K562 (cell line): ENCODE measurements at regions not wholly inside any gene's neighbourhood (a gene's known extent, or its start where the extent isn't known, plus 50 kb on each side); places are given as distances from the start of the nearest gene placed in this dataset.

Experiments used
- ATAC-seq: fragments of 200-7000 bp; cut with Tn5 transposase; 3 replicates; pipeline ENCODE4 v1.9.1; 2020; ENCODE audit warnings: moderate library complexity
- BruUV-seq: library from RNA; stranded (reverse); fragments of 400-500 nt; replicated peaks from 2 replicates; lab custom pipeline; 2021; lab: Mats Ljungman, UMichigan
- CTCF ChIA-PET: fragments of 300-600 bp; formaldehyde crosslinking; extraction: SDS; loops from one replicate; lab custom pipeline; 2021; ENCODE audit warnings: low intra/inter-chr PET ratio; lab: Yijun Ruan, JAX
- POLR2A ChIA-PET: fragments of 300-600, 350-650 bp; sonication (Branson Sonifier 250); formaldehyde crosslinking; extraction: SDS; loops from one replicate; lab custom pipeline; 2021; ENCODE audit warnings: antibody characterized with exemption, inconsistent platforms; lab: Yijun Ruan, JAX
- DNase-seq, 4 experiments: peaks; one replicate each; pipeline versions ENCODE4 v3.0.0 to v3.0.0-alpha.2; 2011 to 2018; ENCODE audit warnings: low spot score in 3 of 4, mixed read lengths in 3 of 4; ENCODE audit errors: extremely low read depth in 1 of 4
- FAIRE-seq: peaks from 2 replicates; lab custom pipeline; 2011; peaks lifted over from hg19 to GRCh38; lab: Jason Lieb, UNC
- H2AFZ ChIP-seq: 2 replicates; pipeline ENCODE4 v1.6.0; 2011; ENCODE audit warnings: low read depth, low read length, control low read depth, inconsistent platforms
- H3K27ac ChIP-seq: fragments of 200-600 bp; 3 replicates; pipeline ENCODE4 v1.8.0; 2011; ENCODE audit warnings: low read depth, mild to moderate bottlenecking, control low read depth, inconsistent platforms, low read length, moderate library complexity, mixed read lengths; ENCODE audit errors: extremely low read depth
- H3K27me3 ChIP-seq, 2 experiments: fragments of 300-600 bp in 1 of 2; 2 replicates in 1 of 2; 3 replicates in 1 of 2; pipeline versions ENCODE4 v1.6.0 to v1.8.0; 2011; ENCODE audit warnings: inconsistent platforms in 2 of 2, low read length in 2 of 2, mild to moderate bottlenecking in 1 of 2, mixed read lengths in 1 of 2, moderate library complexity in 1 of 2; ENCODE audit not compliant: control insufficient read depth in 2 of 2, insufficient read depth in 2 of 2
- H3K36me3 ChIP-seq: fragments of 300-600 bp; 3 replicates; pipeline ENCODE4 v1.8.0; 2011; ENCODE audit warnings: mild to moderate bottlenecking, low read length, inconsistent platforms; ENCODE audit not compliant: control insufficient read depth, insufficient read depth
- H3K4me1 ChIP-seq, 2 experiments: fragments of 200-600 bp in 1 of 2; replicated peaks in 1 of 2; 2 replicates in 1 of 2; 3 replicates in 1 of 2; pipeline versions ENCODE4 v1.5.1 to v1.8.0; 2011; ENCODE audit warnings: inconsistent platforms in 2 of 2, low read length in 2 of 2, mild to moderate bottlenecking in 1 of 2, mixed read lengths in 1 of 2, moderate library complexity in 1 of 2; ENCODE audit not compliant: control insufficient read depth in 2 of 2, insufficient read depth in 2 of 2
- H3K4me2 ChIP-seq: 2 replicates; pipeline ENCODE4 v1.6.1; 2011; ENCODE audit warnings: low read length, control low read depth, inconsistent platforms, mixed read lengths; ENCODE audit not compliant: insufficient read depth
- H3K4me3 ChIP-seq: fragments of 200-600 bp; sonication (generic), shearing (Covaris generic); 2 replicates; pipeline ENCODE4 v1.5.1; 2016; ENCODE audit warnings: control low read depth, inconsistent platforms
- H3K79me2 ChIP-seq: fragments of 200-600 bp; 3 replicates; pipeline ENCODE4 v1.8.0; 2011; ENCODE audit warnings: low read length, inconsistent platforms; ENCODE audit not compliant: control insufficient read depth, insufficient read depth
- H3K9ac ChIP-seq, 2 experiments: 2 replicates each; pipeline versions ENCODE4 v1.6.0 to v1.6.1; 2011; ENCODE audit warnings: low read depth in 2 of 2, low read length in 2 of 2, control low read depth in 1 of 2, inconsistent platforms in 1 of 2, mild to moderate bottlenecking in 1 of 2, mixed read lengths in 1 of 2; ENCODE audit not compliant: insufficient read depth in 1 of 2
- H3K9me1 ChIP-seq: one replicate; pipeline ENCODE4 v1.6.0; 2011; ENCODE audit warnings: inconsistent platforms, mild to moderate bottlenecking, low read length, moderate library complexity; ENCODE audit not compliant: control insufficient read depth, insufficient read depth
- H3K9me3 ChIP-seq: replicated peaks from 2 replicates; pipeline ENCODE4 v1.5.1; 2011; ENCODE audit warnings: low read depth, low read length, inconsistent platforms; ENCODE audit not compliant: control insufficient read depth, insufficient read depth
- H4K20me1 ChIP-seq: replicated peaks from 2 replicates; pipeline ENCODE4 v1.6.1; 2011; ENCODE audit warnings: low read length, inconsistent platforms, mixed read lengths; ENCODE audit not compliant: control insufficient read depth, insufficient read depth
- C11orf30 ChIP-seq: fragments of 450-650 bp; IDR thresholded peaks from 2 replicates; pipeline ENCODE4 v1.6.1; 2016; ENCODE audit warnings: low read depth, mild to moderate bottlenecking
- CGGBP1 ChIP-seq: fragments of 250-450 bp; sonication (Bioruptor Pico); IDR thresholded peaks from 2 replicates; pipeline ENCODE4 v1.9.0; 2021; ENCODE audit warnings: mild to moderate bottlenecking
- CHCHD3 ChIP-seq: fragments of 250-450 bp; sonication (Bioruptor Pico); IDR thresholded peaks from 2 replicates; pipeline ENCODE4 v2.1.2; 2022; ENCODE audit warnings: mild to moderate bottlenecking
- DLX4 ChIP-seq: fragments of 250-450 bp; sonication (Bioruptor Pico); IDR thresholded peaks from 2 replicates; pipeline ENCODE4 v1.6.1; 2021; ENCODE audit warnings: mild to moderate bottlenecking
- FUS ChIP-seq: fragments of 200-400 bp; formaldehyde crosslinking; optimal IDR thresholded peaks from 2 replicates; pipeline ENCODE3; 2017; ENCODE audit warnings: low read depth, low read length
- KLF10 ChIP-seq: fragments of 250-450 bp; sonication (Bioruptor Pico); IDR thresholded peaks from 2 replicates; pipeline ENCODE4 v1.6.1; 2021; ENCODE audit warnings: matching md5 sums
- MITF ChIP-seq: IDR thresholded peaks from 2 replicates; pipeline ENCODE4 v1.6.1; 2014; ENCODE audit warnings: antibody characterized with exemption
- SMARCA4 ChIP-seq: fragments of 450-650 bp; IDR thresholded peaks from 2 replicates; pipeline ENCODE4 v1.6.1; 2016
- TBL1XR1 ChIP-seq, 2 experiments: IDR thresholded peaks; 2 replicates each; pipeline ENCODE4 v1.6.1; 2012; ENCODE audit warnings: improper control_type of control experiment in 2 of 2, low read length in 2 of 2, mild to moderate bottlenecking in 1 of 2
- UBTF ChIP-seq, 2 experiments: IDR thresholded peaks; 2 replicates each; pipeline ENCODE4 v1.6.1; 2012; ENCODE audit warnings: improper control_type of control experiment in 2 of 2, low read depth in 2 of 2, low read length in 2 of 2, borderline replicate concordance in 1 of 2
- ZNF395 ChIP-seq: fragments of 200-800 bp; sonication (Bioruptor generic); IDR thresholded peaks from 2 replicates; pipeline ENCODE4 v1.6.1; 2017; ENCODE audit warnings: missing genetic modification characterization, missing compliant biosample characterization
- ZNF584 ChIP-seq: fragments of 200-800 bp; sonication (Bioruptor generic); IDR thresholded peaks from 2 replicates; pipeline ENCODE4 v1.6.1; 2016; ENCODE audit warnings: low read depth, mild to moderate bottlenecking, missing genetic modification characterization, missing compliant biosample characterization
- WGBS: fragments of 100-300 bp; shearing (Covaris generic); methylation state at CpG from one replicate; pipeline ENCODE4 v1.1.6; 2016; ENCODE audit warnings: low coverage, mixed read lengths; ENCODE audit not compliant: insufficient coverage; ENCODE audit errors: missing lambda C conversion rate; 5-methylcytosine and 5-hydroxymethylcytosine counted together
- in situ Hi-C: fragments of 300-500 bp; cut with MboI; formaldehyde crosslinking; loops from 4 replicates; pipeline ENCODE4 v1.15.0; 2018; ENCODE audit warnings: inconsistent platforms, mixed read lengths
- intact Hi-C: fragments of 100-400 bp; cut with micrococcal nuclease; formaldehyde crosslinking; loops from 2 replicates; pipeline ENCODE4 v1.14.2; 2022

- TF ChIP-seq UBTF (IDR thresholded peaks at IDR 0.05; ENCODE audit: borderline replicate concordance in 1 of 2, low read depth in 2 of 2, low read length in 2 of 2) (no peak), SMARCA4 (no peak), MITF (no peak), C11orf30 (no peak), KLF10 (no peak)
Measured at GRCh38 chr6:9566096-9566495, 848.8 kb downstream of the TFAP2A start (continued).

GRCh38 chr6:9564021-9564420, 850.9 kb downstream of the TFAP2A start:
- TF ChIP-seq CHCHD3 = no peak
- no peak for TF ChIP-seq TBL1XR1 (IDR thresholded peaks at IDR 0.05; ENCODE audit: low read length in 2 of 2)
- no peak for TF ChIP-seq CGGBP1 (CRISPR knock-in tag)
- TF ChIP-seq DLX4 = no peak
- TF ChIP-seq ZNF395 (CRISPR knock-in tag) = no peak
- no peak for TF ChIP-seq FUS
- no peak for TF ChIP-seq ZNF584 (CRISPR knock-in tag)
- Histone ChIP-seq H3K9ac (no peak overlapping the region), H3K4me3 (no peak overlapping the region), H3K9me3 (no peaks in the 10 kb centered on the region), H3K36me3 (no peaks in the 10 kb centered on the region), H3K4me1 (no peaks in the 10 kb centered on the region), H3K9me1 (no peaks in the 10 kb centered on the region), H3K27ac (no peak overlapping the region), H3K79me2 (no peaks in the 10 kb centered on the region), H3K27me3 (no peaks in the 10 kb centered on the region), H2AFZ (no peak overlapping the region), H4K20me1 (no peaks in the 10 kb centered on the region), H3K4me2 (no peak overlapping the region)
- DNase-seq (no peak), FAIRE-seq (no peak), ATAC-seq (no peak)
- POLR2A ChIA-PET = no interaction called here
- intact Hi-C loops = no loop called here
- in situ Hi-C loops = no loop called here
- no TSS peak for BruUV-seq
- CTCF ChIA-PET = no interaction called here
- WGBS = 5% methylated on average over 3 of the region's 3 CpGs
